ENCODE measurements at regions not wholly inside any gene's neighbourhood (a gene's known extent, or its start where the extent isn't known, plus 50 kb on each side); places are given as distances from the start of the nearest gene placed in this dataset.

- Histone ChIP-seq H3K27ac (ENCODE audit: low read depth in 2 of 2, low read length in 1 of 2) (no peak overlapping the region), H3K36me3 (replicated peaks in 1 of 2; ENCODE audit: control insufficient read depth in 1 of 2, insufficient read depth in 2 of 2, low read length in 1 of 2) (no peaks in the 10 kb centered on the region), H3K4me1 (ENCODE audit: control insufficient read depth in 1 of 2, insufficient read depth in 2 of 2, low read depth in 1 of 2, low read length in 1 of 2) (no peaks in the 10 kb centered on the region), H3K9me2 (no peaks in the 10 kb centered on the region), H3K4me2 (no peak overlapping the region), H3F3A (replicated peaks; ENCODE audit: insufficient read depth) (no peaks in the 10 kb centered on the region), H3K27me3 (ENCODE audit: insufficient read depth) (no peaks in the 10 kb centered on the region), H3K4me3 (ENCODE audit: low read depth in 2 of 2, low read length in 1 of 2) (no peak overlapping the region), H3K9ac (no peak overlapping the region), H3K79me2 (ENCODE audit: insufficient read depth) (no peaks in the 10 kb centered on the region), H3K9me3 (no peaks in the 10 kb centered on the region), H4K20me1 (ENCODE audit: insufficient read depth) (no peaks in the 10 kb centered on the region), H2AFZ (ENCODE audit: low read depth) (no peak overlapping the region)
- no peak for DNase-seq
- TF ChIP-seq FOXJ3 (CRISPR knock-in tag; IDR thresholded peaks at IDR 0.05) (no peak), TAF1 (IDR thresholded peaks at IDR 0.05; ENCODE audit: borderline replicate concordance, low read depth, low read length) (no peak), CTCF (IDR thresholded peaks at IDR 0.05) (no peak), IRF3 (IDR thresholded peaks at IDR 0.05; ENCODE audit: low read depth, low read length) (no peak), RFX5 (IDR thresholded peaks at IDR 0.05; ENCODE audit: low read length) (no peak), TCF12 (IDR thresholded peaks at IDR 0.05) (no peak), USF1 (IDR thresholded peaks at IDR 0.05; ENCODE audit: borderline replicate concordance, low read depth) (no peak), NRF1 (IDR thresholded peaks at IDR 0.05; ENCODE audit: low read depth, low read length) (no peak), NFIC (IDR thresholded peaks at IDR 0.05; ENCODE audit: borderline replicate concordance) (no peak), EZH2phosphoT487 (IDR thresholded peaks at IDR 0.05; ENCODE audit: borderline replicate concordance, low read depth) (no peak), ZBTB33 (IDR thresholded peaks at IDR 0.05; ENCODE audit: borderline replicate concordance, low read depth) (no peak), YY1 (IDR thresholded peaks at IDR 0.05; ENCODE audit: low read depth) (no peak), MXI1 (IDR thresholded peaks at IDR 0.05; ENCODE audit: low read depth, low read length) (no peak), REST (IDR thresholded peaks at IDR 0.05; ENCODE audit: low read depth, low read length) (no peak), USF2 (IDR thresholded peaks at IDR 0.05; ENCODE audit: borderline replicate concordance, low read depth, low read length) (no peak), FOXM1 (IDR thresholded peaks at IDR 0.05; ENCODE audit: low read depth) (no peak)
- ChIA-PET POLR2A (no interaction called here), CTCF (interaction anchor here (0.6 kb wide), 1 partner anchor 108 kb away, joined by 3 read pairs; no protein-coding TSS in a partner anchor)
- 8% methylated on average over 12 of the region's 12 CpGs for WGBS (ENCODE audit: low lambda C conversion rate)
These were observed 142.8 kb upstream of the IRX2 start for GRCh38 chr5:2894316-2894715.
